ENCODE measurements at regions not wholly inside any gene's neighbourhood (a gene's known extent, or its start where the extent isn't known, plus 50 kb on each side); places are given as distances from the start of the nearest gene placed in this dataset.

GRCh38 chr6:108763931-108764579 lies 84.2 kb upstream of the ARMC2 start:
- TF ChIP-seq ZFX (IDR thresholded peaks at IDR 0.05): no peak
- TF ChIP-seq, protein P1, sequence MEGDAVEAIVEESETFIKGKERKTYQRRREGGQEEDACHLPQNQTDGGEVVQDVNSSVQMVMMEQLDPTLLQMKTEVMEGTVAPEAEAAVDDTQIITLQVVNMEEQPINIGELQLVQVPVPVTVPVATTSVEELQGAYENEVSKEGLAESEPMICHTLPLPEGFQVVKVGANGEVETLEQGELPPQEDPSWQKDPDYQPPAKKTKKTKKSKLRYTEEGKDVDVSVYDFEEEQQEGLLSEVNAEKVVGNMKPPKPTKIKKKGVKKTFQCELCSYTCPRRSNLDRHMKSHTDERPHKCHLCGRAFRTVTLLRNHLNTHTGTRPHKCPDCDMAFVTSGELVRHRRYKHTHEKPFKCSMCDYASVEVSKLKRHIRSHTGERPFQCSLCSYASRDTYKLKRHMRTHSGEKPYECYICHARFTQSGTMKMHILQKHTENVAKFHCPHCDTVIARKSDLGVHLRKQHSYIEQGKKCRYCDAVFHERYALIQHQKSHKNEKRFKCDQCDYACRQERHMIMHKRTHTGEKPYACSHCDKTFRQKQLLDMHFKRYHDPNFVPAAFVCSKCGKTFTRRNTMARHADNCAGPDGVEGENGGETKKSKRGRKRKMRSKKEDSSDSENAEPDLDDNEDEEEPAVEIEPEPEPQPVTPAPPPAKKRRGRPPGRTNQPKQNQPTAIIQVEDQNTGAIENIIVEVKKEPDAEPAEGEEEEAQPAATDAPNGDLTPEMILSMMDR (conservative IDR thresholded peaks at IDR 0.05): no peak
- H3K27ac ChIP-seq: peak overlapping the region; percentile 49

- TF ChIP-seq ZFX (IDR thresholded peaks at IDR 0.05): no peak
- TF ChIP-seq, protein P1 (conservative IDR thresholded peaks at IDR 0.05): no peak
- H3K27ac ChIP-seq: peak overlapping the region; percentile 49
Observed at GRCh38 chr6:108764580-108764950, 83.7 kb upstream of the ARMC2 start.

- no peak overlapping the region for H3K27ac ChIP-seq
- TF ChIP-seq ZFX (IDR thresholded peaks at IDR 0.05): no peak
- TF ChIP-seq, protein P1 (conservative IDR thresholded peaks at IDR 0.05): no peak
Observed at GRCh38 chr6:108765495-108765894, 82.7 kb upstream of the ARMC2 start.

GRCh38 chr6:108766419-108766818 lies 81.8 kb upstream of the ARMC2 start:
- H3K27ac ChIP-seq: no peak overlapping the region
- TF ChIP-seq, protein P1 (conservative IDR thresholded peaks at IDR 0.05): no peak
- TF ChIP-seq ZFX (IDR thresholded peaks at IDR 0.05): no peak

- H3K27ac ChIP-seq: no peak overlapping the region
- no peak for TF ChIP-seq ZFX (IDR thresholded peaks at IDR 0.05)
- TF ChIP-seq, protein P1 (conservative IDR thresholded peaks at IDR 0.05): no peak
Observed at GRCh38 chr6:108766886-108767285, 81.3 kb upstream of the ARMC2 start.

DNA sequence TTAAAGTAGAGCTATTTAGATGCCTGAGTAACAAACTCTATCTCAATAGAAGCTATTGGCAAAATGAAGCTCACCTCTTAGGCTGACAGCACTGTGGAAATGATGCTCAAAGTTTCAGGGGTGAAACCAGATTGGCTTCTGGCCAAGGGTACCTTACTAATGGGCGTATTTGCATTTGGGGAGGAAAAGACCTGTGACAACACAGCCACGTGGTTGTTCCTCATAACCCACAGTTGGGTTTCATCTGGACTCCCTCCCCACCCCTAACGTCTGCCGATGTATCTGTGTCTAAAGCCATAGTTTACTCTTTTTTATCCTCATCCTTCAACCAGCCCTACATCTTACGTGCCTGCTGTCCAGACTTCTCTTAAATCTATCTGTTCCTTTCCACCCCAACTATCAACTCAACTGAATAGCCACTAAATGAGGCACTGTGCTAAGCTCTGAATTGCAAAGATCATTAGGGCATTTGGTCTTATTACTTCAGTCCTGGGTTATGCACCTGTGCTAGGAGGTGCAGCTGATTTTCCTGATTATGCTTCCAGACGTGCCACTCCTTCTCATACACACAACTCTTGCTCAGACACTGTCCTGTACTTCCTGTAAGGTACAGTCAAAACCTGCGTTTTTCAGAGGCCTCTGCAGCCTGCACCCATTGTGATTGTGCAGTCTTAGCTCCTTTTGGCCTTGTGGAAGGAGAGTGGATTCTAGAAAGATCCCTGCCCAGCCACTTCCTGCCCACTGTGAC lies 80.6 kb upstream of the ARMC2 start:
- TF ChIP-seq, protein P1 (conservative IDR thresholded peaks at IDR 0.05): no peak
- TF ChIP-seq ZFX (IDR thresholded peaks at IDR 0.05): no peak

GRCh38 chr6:108768166-108768555 lies 80.1 kb upstream of the ARMC2 start:
- no peak overlapping the region for H3K27ac ChIP-seq
- TF ChIP-seq, protein P1 (conservative IDR thresholded peaks at IDR 0.05): no peak
- TF ChIP-seq ZFX (IDR thresholded peaks at IDR 0.05): no peak

More for the DNA sequence above, 80.6 kb upstream of the ARMC2 start:
- no peak overlapping the region for H3K27ac ChIP-seq
